ENCODE measurements at regions not wholly inside any gene's neighbourhood (a gene's known extent, or its start where the extent isn't known, plus 50 kb on each side); places are given as distances from the start of the nearest gene placed in this dataset.
"Not testable (repeated sequence)": the region's sequence is repeated elsewhere in the genome, so short reads cannot be mapped to it uniquely, and the experiment has no call there.

- Mint-ChIP-seq H3K9me3 (no peaks in the 10 kb centered on the region), H3K4me3 (no peak overlapping the region), H3K27me3 (peaks cover 4% of the 10 kb centered on the region), H3K27ac (no peak overlapping the region), H3K36me3 (ENCODE audit: low read depth) (no peaks in the 10 kb centered on the region), H3K4me1 (ENCODE audit: low read depth) (peaks cover 12% of the 10 kb centered on the region)
These were observed 559.9 kb upstream of the ID2 start for GRCh38 chr2:8121826-8122513.

DNA sequence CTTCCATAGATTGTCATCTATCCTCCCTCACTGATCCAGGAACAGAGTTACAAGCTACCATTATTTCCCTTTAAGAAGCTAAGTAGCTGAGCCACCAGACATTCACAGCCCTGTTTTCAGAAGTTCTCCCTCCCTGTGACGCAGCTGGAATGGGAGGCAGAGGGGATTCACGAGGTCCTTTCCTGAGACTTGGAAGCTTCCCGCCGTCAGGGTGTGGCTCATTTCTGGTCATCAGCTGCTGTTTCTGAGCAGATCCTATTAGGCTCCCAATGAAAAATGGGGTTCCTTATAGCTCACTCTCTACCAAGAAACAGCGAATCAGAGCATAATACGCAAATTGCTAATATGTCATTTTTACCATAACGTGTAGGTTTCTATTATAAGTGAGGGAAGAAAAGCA lies 559.3 kb upstream of the ID2 start:
- H3K4me1 Mint-ChIP-seq (ENCODE audit: low read depth) = peaks cover 12% of the 10 kb centered on the region
- H3K36me3 Mint-ChIP-seq (ENCODE audit: low read depth) = no peaks in the 10 kb centered on the region
- no peak overlapping the region for H3K4me3 Mint-ChIP-seq
- H3K27me3 Mint-ChIP-seq = peaks cover 4% of the 10 kb centered on the region
- H3K27ac Mint-ChIP-seq = no peak overlapping the region
- no peaks in the 10 kb centered on the region for H3K9me3 Mint-ChIP-seq

DNA sequence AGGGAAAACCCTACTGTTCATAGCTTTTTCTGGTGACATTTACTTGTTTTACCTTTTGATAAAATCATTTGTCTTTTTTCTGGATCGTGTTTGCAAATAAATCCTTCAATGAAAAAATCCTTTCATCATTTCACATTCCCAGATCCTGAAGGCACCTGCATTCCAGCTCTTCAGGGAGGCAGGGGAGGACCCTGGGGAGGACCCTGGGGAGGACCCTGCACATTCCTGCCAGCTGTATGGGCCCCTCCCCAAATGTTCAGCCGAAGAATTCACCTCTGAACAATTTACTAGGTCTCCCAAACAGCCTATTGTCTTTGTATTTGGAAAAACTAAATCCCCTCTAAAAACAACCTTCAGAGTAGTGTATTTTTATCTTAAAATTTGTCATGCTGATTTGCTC lies 558.4 kb upstream of the ID2 start:
- no peaks in the 10 kb centered on the region for H3K9me3 Mint-ChIP-seq
- no peak overlapping the region for H3K4me3 Mint-ChIP-seq
- peaks cover 12% of the 10 kb centered on the region for H3K4me1 Mint-ChIP-seq (ENCODE audit: low read depth)
- H3K27ac Mint-ChIP-seq = no peak overlapping the region
- no peaks in the 10 kb centered on the region for H3K36me3 Mint-ChIP-seq (ENCODE audit: low read depth)
- H3K27me3 Mint-ChIP-seq = peaks cover 4% of the 10 kb centered on the region

DNA sequence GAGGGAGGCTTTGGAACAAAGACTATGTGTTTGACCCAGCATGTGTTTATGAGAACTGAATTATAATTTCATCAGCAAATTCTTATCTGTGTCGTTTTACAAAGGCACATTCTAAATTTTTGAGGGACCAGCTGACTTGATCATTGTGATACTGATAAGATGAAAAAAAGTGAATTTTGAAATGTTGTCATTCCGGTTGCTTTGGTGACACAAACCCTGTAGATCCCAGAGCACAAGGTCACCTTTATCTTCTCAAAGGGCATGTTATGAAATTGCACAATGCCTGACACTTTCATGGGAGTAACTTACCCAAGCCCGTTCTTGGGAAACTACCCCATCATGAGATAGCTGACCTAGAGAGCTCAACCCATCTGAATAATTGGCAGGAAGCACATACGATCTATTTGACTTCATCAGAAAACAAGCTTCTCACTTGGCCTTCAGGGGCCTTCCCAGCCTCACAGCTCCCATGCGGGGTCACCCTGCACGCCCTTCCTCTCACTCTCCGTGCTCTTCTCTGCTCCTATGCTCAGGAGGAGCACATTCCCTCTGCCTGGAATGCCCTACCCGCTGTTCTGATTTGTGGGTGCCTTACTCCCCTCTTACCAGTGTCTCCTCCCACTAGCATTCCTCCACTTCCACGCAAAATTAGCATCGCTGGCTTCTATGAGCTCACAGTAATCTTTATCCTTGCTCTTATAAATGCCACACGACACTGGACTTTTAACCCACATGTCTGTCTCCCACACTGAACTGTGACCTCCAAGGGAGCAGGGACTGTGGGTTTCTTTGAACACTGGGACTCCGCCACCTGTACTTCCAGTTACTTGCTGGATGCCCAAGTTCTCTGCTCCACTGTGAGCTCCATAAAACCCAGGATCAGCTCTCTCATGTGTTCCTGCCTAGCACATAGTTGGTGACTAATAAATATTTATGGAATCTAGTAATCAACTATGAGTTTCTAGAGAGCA lies 555.8 kb upstream of the ID2 start:
- H3K27ac Mint-ChIP-seq = no peak overlapping the region
- H3K27me3 Mint-ChIP-seq = peaks cover 4% of the 10 kb centered on the region
- no peaks in the 10 kb centered on the region for H3K36me3 Mint-ChIP-seq (ENCODE audit: low read depth)
- no peaks in the 10 kb centered on the region for H3K4me1 Mint-ChIP-seq (ENCODE audit: low read depth)
- H3K4me3 Mint-ChIP-seq = no peak overlapping the region
- H3K9me3 Mint-ChIP-seq = no peaks in the 10 kb centered on the region

GRCh38 chr2:8126783-8127182 lies 555.1 kb upstream of the ID2 start:
- Mint-ChIP-seq H3K27me3 (peaks cover 4% of the 10 kb centered on the region), H3K9me3 (no peaks in the 10 kb centered on the region), H3K36me3 (ENCODE audit: low read depth) (no peaks in the 10 kb centered on the region), H3K4me1 (ENCODE audit: low read depth) (no peaks in the 10 kb centered on the region), H3K27ac (no peak overlapping the region), H3K4me3 (no peak overlapping the region)

DNA sequence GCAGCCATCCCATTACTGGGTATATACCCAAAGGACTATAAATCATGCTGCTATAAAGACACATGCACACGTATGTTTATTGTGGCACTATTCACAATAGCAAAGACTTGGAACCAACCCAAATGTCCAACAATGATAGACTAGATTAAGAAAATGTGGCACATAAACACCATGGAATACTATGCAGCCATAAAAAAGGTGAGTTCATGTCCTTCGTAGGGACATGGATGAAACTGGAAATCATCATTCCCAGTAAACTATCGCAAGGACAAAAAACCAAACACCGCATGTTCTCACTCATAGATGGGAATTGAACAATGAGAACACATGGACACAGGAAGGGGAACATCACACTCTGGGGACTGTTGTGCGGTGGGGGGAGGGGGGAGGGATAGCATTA lies 550.4 kb upstream of the ID2 start:
- H3K27me3 Mint-ChIP-seq; H3K9me3 Mint-ChIP-seq; H3K36me3 Mint-ChIP-seq (ENCODE audit: low read depth); H3K4me1 Mint-ChIP-seq (ENCODE audit: low read depth); H3K4me3 Mint-ChIP-seq; H3K27ac Mint-ChIP-seq: not testable (repeated sequence)

DNA sequence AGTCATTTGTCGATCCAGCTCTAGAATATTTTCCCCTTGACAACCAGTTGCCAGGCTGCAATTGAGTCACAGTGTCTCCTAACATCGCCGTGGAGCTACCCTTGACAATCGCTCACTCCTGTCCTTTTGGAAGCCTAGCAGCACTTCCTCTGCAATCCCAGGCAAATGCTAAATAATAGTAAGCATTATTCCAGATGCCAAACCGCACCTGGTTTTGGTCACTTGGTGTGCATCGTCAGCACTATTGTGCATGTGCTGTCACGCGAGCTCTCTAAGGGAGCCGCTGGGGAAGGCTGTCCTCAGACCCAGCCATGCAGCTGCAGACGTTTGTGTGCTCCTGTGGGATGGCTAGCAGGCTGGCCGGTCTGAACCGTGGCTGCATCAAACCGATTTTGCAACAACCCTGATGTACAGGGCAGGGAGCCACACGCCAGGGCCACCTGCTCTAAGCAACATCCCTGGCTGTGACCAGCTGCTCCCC lies 549.5 kb upstream of the ID2 start:
- Mint-ChIP-seq H3K9me3 (no peaks in the 10 kb centered on the region), H3K4me3 (no peak overlapping the region), H3K4me1 (ENCODE audit: low read depth) (peaks cover 3% of the 10 kb centered on the region), H3K36me3 (ENCODE audit: low read depth) (no peaks in the 10 kb centered on the region), H3K27me3 (no peaks in the 10 kb centered on the region), H3K27ac (no peak overlapping the region)

DNA sequence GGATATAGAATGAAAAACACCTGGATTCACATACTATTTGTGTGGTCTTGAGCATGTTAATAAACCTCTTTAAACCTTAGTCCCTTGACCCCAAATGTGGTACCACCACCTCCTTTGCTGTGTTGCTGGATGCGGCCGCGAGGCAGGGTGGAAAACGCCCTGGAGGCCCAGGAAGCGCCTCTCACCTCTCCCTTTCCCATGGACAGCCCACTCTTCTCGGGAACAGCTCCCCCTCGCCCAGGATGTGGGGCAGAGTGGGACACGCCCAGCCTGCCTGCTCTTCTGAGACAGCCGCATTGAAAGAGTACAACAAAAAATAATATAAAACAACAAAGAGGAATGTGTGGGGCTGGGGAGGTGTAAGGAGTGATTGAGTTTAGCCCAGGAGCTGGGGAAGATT lies 549.0 kb upstream of the ID2 start:
- Mint-ChIP-seq H3K36me3 (ENCODE audit: low read depth) (no peaks in the 10 kb centered on the region), H3K4me1 (ENCODE audit: low read depth) (peaks cover 3% of the 10 kb centered on the region), H3K27ac (no peak overlapping the region), H3K27me3 (no peaks in the 10 kb centered on the region), H3K4me3 (no peak overlapping the region), H3K9me3 (no peaks in the 10 kb centered on the region)

- Mint-ChIP-seq H3K4me3 (no peak overlapping the region), H3K36me3 (ENCODE audit: low read depth) (no peaks in the 10 kb centered on the region), H3K4me1 (ENCODE audit: low read depth) (peaks cover 3% of the 10 kb centered on the region), H3K27me3 (no peaks in the 10 kb centered on the region), H3K27ac (no peak overlapping the region), H3K9me3 (no peaks in the 10 kb centered on the region)
These were observed 548.5 kb upstream of the ID2 start for GRCh38 chr2:8133363-8133762.

GRCh38 chr2:8133913-8134472 lies 547.9 kb upstream of the ID2 start:
- Mint-ChIP-seq H3K36me3 (ENCODE audit: low read depth) (no peaks in the 10 kb centered on the region), H3K4me3 (no peak overlapping the region), H3K27me3 (no peaks in the 10 kb centered on the region), H3K4me1 (ENCODE audit: low read depth) (peaks cover 3% of the 10 kb centered on the region), H3K9me3 (peaks cover 4% of the 10 kb centered on the region), H3K27ac (no peak overlapping the region)

- Mint-ChIP-seq H3K9me3 (peaks cover 6% of the 10 kb centered on the region), H3K27ac (no peak overlapping the region), H3K4me1 (ENCODE audit: low read depth) (peaks cover 3% of the 10 kb centered on the region)
These were observed 547.4 kb upstream of the ID2 start for GRCh38 chr2:8134473-8134932.

GRCh38 chr2:8134985-8135682 lies 546.7 kb upstream of the ID2 start:
- Mint-ChIP-seq H3K4me1 (ENCODE audit: low read depth) (peaks cover 3% of the 10 kb centered on the region), H3K27ac (no peak overlapping the region), H3K9me3 (peaks cover 6% of the 10 kb centered on the region), H3K27me3 (no peaks in the 10 kb centered on the region), H3K36me3 (ENCODE audit: low read depth) (no peaks in the 10 kb centered on the region), H3K4me3 (no peak overlapping the region)

More at GRCh38 chr2:8134473-8134932, 547.4 kb upstream of the ID2 start:
- no peak overlapping the region for H3K4me3 Mint-ChIP-seq
- H3K27me3 Mint-ChIP-seq = no peaks in the 10 kb centered on the region
- H3K36me3 Mint-ChIP-seq (ENCODE audit: low read depth) = no peaks in the 10 kb centered on the region

DNA sequence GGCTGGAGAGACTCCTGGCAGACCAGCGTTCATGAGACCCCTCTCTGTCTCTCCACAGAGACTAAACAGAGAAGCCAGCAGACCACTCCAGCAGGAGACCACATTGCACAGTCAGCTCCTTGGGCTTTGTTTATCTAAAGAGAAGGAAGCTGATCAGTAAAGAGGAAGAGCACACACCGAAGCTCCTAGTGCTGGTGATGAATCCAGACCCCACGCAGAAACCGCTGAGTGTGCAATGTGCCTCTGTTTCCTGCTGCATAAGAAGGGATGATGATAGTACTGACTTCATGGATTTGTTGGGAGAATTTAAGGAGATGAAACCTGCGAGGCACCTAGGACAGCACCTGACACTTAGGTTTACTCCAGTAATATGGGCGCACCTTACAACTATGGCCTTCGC lies 544.1 kb upstream of the ID2 start:
- H3K4me3 Mint-ChIP-seq = no peak overlapping the region
- peaks cover 6% of the 10 kb centered on the region for H3K9me3 Mint-ChIP-seq
- H3K27me3 Mint-ChIP-seq = no peaks in the 10 kb centered on the region
- H3K36me3 Mint-ChIP-seq (ENCODE audit: low read depth) = no peaks in the 10 kb centered on the region
- H3K27ac Mint-ChIP-seq = peak overlapping the region; percentile 5
- peaks cover 3% of the 10 kb centered on the region for H3K4me1 Mint-ChIP-seq (ENCODE audit: low read depth)

DNA sequence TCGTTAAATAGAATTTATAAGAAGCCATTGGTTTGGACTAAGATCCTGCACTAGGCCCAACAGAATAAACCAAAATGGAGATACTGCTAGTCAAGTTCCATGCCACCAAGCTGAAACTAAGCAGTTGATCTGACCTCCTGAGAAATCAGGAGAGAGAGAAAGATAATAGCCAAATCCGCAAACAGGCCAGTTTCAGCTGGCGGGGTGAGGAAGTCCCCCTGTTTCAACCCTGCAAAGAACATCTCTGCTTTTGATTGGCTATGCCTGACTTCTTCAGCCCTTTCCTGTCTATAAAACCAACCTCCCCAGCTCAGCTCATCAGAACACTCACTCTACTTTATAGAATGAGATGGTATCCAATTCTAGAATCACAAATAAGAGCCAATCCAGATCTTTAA lies 543.3 kb upstream of the ID2 start:
- Mint-ChIP-seq H3K4me3 (no peak overlapping the region), H3K36me3 (ENCODE audit: low read depth) (no peaks in the 10 kb centered on the region), H3K9me3 (peaks cover 6% of the 10 kb centered on the region), H3K27me3 (no peaks in the 10 kb centered on the region), H3K4me1 (ENCODE audit: low read depth) (peaks cover 3% of the 10 kb centered on the region), H3K27ac (no peak overlapping the region)
